CD4-positive, alpha-beta T cell treated with Interleukin-4 for 1 hour (primary cell): ENCODE measurements at regions not wholly inside any gene's neighbourhood (a gene's known extent, or its start where the extent isn't known, plus 50 kb on each side); places are given as distances from the start of the nearest gene placed in this dataset.

Experiments used
- DNase-seq, 2 donors: peaks; one replicate each; pipeline ENCODE4 v3.0.0-alpha.2; 2020 to 2022

- DNase-seq, result no peak
These were observed 148.8 kb downstream of the INO80D start for GRCh38 chr2:205937211-205937610.

GRCh38 chr2:205936446-205936845 lies 149.5 kb downstream of the INO80D start:
- no peak for DNase-seq

- DNase-seq, result no peak
These were observed 151.5 kb downstream of the INO80D start for GRCh38 chr2:205934443-205934842.

- no peak for DNase-seq
These were observed 153.1 kb downstream of the INO80D start for GRCh38 chr2:205932861-205933260.

DNA sequence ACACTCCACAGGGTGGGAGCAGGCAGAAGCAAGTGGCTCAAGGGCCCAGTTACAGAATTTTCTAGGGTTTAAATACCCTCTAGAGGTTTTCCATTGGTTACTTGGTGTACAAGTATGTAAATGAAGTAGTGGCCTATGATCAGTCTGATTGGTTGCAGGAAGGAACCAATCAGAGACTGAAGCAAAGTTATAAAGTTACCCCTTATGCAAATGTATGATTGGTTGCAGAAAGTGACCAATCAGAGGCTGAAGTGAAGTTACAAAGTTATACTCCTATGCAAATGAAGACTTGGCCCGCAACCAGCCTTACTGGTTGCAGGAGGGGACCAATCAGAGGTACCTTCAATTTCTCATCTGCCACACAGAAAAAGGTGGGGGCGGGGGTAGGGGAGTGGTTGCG lies 154.6 kb downstream of the INO80D start:
- no peak for DNase-seq

- DNase-seq, result no peak
These were observed 155.8 kb downstream of the INO80D start for GRCh38 chr2:205930209-205930608.

- no peak for DNase-seq
These were observed 156.6 kb downstream of the INO80D start for GRCh38 chr2:205929246-205929942.

DNA sequence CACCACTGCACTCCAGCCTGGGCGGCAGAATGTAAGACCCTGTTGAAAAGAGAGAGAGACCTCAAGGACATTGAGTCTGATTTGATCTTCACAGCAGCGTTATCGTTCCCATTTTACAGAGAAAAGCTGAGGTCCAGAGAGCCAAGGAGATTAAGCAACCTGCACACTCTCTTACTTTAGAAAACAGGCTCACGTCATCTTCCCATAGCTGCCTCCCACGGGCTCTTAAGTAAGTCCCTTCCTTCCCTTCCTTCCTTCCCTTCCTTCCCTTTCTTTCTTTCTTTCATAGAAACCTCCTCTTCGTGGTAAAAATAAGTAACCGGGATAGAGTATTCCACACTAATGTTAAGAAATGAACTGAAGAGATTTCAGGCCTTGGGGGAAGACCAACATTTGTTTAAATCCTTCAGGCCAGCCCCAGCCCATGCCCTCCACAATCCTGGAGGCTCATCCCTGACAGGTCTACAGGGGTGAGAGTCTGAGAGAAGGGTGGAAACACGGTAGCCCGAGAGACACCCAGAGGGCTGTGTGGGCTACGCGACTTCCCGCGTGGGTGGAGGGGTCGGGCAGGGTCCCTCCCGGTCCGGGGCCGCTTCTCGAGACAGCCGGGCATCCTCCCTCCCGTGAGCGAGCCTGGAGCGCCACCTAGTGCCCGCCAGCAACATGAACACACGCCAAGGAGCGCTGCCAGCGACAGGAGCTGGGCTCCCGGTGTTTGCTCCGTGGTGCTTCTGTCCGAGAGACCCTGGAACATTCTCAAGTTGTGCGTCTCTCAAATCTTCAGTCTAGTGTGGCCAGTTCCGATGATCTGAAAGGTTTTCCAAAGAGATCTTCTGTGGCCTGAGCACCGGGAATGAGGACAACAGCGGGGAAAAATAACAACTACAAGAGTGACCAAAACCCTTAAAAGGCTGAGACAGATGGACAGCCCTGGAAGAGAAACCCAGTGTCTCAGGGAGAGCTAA lies 160.3 kb downstream of the INO80D start:
- peak; percentile 55 to 60 for DNase-seq

- no peak for DNase-seq
These were observed 161.3 kb downstream of the INO80D start for GRCh38 chr2:205924676-205925075.

- DNase-seq, result no peak
These were observed 170.8 kb downstream of the INO80D start for GRCh38 chr2:205915130-205915524.

GRCh38 chr2:205914213-205915129 lies 171.5 kb downstream of the INO80D start:
- no peak for DNase-seq

- no peak for DNase-seq
These were observed 172.3 kb downstream of the INO80D start for GRCh38 chr2:205913668-205914067.

DNA sequence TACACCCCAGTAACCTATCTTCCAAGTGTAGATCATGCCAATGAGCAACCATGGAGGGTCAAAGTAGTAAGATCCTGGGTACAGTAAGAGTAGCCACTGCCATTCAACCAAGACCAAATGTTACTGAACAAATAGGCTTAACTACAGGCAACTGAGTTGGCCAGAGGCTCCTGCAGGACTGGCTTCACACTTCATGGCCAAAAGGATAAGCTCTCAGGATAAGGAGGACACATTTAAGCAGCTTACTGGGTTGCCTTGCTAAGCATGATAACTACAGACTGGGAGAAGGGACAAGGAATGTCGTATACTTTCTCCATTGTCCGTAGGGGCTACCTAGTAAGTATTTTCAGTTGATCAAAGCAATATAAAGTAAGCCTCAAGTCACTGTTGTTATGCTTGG lies 174.7 kb downstream of the INO80D start:
- DNase-seq, result no peak

DNA sequence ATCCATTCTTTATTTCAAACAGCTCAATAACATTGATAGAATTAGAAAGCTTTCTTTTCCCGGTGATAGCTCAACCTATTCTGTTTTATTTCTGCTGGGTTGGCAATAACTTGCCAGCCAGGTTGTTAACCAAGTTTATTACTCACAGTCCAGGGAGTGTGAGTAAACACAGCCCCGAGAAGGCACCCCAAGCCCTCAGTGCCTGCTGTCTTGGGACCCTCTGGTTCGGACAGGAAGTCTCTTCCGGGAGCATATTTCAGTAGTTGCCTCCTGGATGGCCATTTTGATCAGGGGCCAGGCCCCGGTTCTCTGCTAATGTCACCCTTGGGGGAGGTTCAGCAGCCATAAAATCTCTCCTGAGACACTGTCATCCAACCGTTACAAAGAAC lies 176.8 kb downstream of the INO80D start:
- no peak for DNase-seq

- no peak for DNase-seq
These were observed 177.5 kb downstream of the INO80D start for GRCh38 chr2:205908212-205909183.

DNA sequence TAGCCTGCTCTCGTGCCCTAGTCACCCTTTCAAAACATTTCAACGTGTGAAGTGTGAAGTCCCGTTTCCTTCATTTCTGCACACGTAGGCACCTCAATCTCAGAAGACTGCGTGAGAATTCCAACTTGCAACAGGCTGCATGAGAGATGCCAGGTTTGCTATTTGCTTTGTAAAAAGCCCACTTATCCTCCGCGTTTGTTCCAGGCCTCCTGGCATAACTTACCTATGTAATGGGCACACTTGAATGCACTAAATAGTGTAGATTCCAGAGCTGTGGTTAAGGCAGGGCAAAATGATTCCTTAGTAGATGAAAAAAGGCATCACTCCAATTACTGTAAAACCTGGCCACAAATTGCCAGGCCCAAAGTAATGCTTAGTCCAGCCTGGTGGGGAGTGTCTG lies 179.6 kb downstream of the INO80D start:
- DNase-seq, result no peak

GRCh38 chr2:205905576-205905975 lies 180.4 kb downstream of the INO80D start:
- no peak for DNase-seq

- no peak for DNase-seq
These were observed 181.1 kb downstream of the INO80D start for GRCh38 chr2:205904873-205905272.

DNA sequence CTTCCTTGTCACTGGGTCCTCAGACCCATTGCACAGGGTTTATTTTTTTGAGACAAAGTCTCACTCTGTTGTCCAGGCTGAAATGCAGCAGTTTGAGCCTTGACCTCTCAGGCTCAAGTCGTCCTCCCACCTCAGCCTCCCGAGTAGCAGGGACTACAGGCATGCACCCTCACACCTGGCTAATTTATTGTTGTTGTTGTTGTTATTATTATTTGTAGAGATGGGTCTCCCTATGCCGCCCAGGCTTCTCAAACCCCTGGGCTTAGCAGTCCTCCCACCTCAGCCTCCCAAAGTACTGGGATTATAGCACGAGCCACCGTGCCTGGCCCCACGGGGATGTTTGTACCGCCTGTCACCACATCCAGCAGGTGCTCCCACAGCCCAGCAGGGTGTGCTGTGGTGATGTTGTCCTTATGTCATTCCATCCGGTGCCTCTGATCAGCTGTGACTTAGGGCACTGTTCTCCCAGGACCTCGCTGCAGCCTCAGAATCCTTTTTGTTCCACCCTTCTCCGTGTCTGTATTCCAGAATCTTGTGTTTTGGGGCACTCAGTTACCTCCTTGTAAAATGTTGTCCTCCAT lies 182.3 kb downstream of the INO80D start:
- no peak for DNase-seq

DNA sequence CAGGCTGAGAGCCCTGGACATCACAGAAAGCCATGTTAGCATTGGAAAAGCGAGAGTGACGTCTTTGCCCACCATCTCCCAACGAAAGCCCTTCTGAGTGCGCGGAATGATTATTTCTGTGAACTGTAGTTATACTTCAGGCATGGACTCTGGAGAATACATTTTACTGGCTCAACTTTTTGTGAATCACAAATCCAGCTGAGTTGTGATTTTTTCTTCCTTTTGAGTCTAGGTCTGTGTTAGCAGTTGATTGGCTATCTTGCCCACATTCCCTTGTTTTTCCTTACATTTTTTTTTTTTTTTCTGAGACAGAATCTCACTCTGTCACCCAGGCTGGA lies 183.1 kb downstream of the INO80D start:
- DNase-seq, result no peak
